Myocyte (in vitro differentiated cells): ENCODE measurements at regions not wholly inside any gene's neighbourhood (a gene's known extent, or its start where the extent isn't known, plus 50 kb on each side); places are given as distances from the start of the nearest gene placed in this dataset.
A peak's percentile ranks its signal among the peaks of the same experiment; 100 is the strongest.
"Not testable (repeated sequence)": the region's sequence is repeated elsewhere in the genome, so short reads cannot be mapped to it uniquely, and the experiment has no call there.

Experiments used
- DNase-seq: peaks from one replicate; pipeline ENCODE4 v3.0.0-alpha.2; 2012; ENCODE audit warnings: low read depth

DNA sequence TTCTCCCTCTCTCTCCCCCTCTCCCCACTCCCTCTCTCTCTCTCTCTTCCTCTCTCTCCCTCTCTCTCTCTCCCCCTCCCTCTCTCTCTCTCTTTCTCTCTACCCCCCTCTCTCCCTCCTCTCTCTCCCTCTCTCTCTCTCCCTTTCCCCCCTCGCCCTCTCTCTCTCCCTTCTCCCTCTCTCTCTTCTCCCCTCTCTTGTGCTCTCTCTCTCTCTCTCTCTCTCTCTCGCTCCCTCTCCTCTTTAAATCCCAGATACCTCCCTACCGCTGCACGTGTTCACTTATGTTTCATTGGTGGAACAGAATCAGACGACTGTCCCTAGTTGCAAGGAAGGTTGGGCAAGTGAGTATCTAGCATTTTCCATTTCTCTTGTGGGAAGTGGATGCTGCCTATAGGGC, 166.5 kb downstream of the EBLN2 start:
- no peak for DNase-seq

DNA sequence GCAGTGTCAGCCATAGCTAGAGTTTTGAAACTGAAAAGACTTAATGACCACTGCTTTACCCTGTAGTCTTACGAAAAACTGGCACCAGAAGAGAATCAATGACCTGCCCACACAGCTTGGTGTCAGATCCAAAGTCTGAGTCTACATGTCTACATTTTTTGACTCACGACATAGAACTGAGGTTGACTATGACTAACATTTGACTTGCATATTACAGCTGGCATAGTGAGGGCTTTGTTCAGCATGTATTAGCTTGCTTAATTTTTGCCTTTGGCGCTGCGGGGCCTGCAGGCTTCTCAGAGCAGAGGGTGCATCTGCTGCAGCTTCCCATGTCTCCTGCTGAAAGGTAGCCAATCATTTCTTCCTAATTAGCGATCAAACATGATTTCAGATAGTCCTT, 167.0 kb downstream of the EBLN2 start:
- no peak for DNase-seq

DNA sequence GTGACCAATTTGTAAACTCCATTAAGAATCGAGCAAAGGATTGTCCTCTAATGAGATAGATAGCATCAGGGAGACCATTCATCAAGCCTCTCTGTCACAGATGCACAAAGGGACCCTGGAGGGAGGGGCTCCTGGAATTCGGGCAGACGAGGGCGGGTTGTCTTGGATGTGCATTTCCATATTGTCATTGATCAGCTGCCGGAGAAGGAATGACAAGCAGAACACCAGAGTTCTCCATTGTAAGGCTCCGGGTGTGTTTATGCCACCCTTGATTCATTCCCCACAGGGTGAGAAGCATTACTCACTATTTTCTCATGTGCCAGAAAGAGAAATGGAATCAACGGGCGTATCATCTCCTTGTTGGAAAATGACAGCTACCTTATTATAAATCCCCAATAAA, 167.5 kb downstream of the EBLN2 start:
- no peak for DNase-seq

DNA sequence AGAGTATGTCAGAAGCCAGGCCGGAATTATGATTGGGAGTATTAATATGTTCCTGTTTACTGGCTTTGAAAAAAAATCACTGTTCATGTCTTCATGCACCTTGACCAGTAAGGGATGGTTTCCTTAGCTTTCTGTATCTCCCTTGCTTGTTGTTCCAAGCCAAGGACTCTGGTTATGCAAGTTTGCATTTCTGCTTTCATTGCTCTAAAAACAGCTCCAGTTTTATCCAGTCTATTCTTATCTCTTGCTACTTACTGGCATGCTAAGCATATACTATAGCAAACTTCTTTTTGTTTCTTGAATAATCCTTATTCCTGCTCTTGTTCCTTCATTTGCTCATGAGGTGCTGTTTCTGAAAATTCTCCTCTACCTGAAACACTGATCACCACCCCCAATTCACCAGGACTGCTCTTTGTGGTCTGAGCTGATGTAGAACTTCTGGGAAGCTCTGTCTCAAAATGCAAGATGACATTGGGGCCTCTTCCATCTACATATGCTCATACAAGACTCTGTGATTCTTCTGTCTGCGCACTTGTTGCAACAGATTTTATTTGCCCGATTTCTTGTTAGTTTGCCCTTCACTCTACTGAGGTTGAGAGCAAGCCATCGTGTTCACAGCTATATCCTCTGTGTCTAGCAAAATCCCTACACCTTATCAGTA, 173.0 kb downstream of the EBLN2 start:
- DNase-seq = no peak

DNA sequence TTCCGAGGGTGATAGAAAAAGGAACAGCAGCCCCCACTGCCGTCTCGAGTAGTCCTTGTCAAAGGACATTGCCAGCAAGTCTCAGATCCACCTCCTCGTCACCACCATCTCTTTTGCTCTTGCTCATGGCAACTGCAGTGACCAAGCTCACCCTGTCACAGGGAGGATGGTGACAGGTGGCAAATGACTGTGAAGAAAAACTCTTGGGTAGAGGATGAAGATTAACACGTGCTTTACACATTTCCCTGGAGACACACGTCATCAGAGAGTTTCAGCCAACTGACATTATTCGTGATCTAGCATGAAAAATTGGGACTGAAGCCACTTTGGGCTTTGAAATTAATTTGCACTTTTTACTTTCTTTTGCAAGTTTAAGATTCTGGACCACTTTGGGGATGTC, 174.3 kb downstream of the EBLN2 start:
- DNase-seq = peak; percentile 39

DNA sequence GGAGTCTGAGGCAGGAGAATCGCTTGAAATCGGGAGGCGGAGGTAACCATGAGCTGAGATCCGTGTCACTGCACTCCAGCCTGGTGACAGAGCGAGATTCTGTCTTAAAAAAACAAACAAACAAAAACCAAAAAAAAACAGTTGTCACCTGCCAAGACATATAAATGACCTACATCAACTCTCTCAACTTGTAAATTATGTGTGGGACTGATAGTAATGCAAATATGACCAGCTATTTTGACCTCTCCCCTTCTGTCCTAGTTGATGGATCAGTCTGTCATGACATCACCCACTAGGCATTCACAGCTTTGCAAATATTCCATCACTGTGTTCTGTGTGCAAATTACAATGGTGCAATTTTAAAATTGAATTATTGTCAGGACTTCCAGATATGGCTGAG, 175.4 kb downstream of the EBLN2 start:
- no peak for DNase-seq

DNA sequence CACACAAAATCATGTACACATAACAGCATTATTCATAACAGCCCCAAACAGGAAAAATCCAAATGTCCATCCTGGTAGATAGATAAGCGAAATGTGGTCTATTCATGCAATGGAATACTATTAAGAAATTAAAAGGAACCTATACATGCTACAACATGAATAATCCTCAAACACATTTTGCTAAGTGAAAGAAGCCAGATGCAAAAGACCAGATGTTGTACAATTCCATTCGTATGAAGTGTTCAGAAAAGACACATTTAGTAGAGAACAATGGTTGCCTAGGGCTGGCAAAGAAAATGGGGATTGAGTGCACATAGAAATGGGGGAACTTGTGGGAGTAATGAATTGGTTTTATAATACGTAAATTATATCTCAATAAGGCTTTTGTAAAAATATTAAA, 182.3 kb downstream of the EBLN2 start:
- DNase-seq = no peak

DNA sequence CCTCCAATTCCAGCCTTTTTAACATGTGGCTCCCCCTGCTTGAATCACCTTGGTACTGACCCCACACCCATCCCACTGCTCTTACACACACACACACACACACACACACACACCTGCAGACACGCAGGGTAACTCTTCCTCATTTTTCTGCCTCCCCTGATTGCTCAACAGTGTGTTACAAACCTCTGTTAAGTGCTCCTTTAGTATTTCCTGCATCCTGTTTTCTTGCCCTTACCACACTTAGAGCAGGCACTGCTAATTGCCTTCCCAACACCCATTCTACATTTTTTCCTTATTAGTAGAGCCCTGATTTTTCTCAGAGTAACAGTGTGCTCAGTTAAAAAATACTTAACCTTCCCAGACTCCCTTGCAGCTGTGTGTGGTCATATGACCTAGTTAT, 184.0 kb downstream of the EBLN2 start:
- no peak for DNase-seq

DNA sequence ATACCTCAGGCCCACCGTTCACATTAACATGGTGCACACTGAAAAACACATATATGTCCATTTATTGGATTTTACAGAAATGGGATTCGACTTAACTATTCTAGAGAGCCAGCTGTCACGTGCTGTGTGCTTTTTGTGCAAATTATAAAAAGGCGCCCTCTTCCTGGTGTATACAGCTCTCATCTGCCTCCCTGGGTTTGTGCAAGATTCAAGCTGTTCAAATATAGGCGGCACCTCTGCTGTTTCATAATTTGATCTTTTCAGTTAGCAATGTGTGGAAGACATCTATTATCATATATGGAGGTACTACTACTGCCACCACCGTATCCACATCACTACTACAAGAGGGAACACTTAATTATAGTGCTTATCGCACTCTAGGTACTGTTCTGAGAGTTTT, 187.6 kb downstream of the EBLN2 start:
- DNase-seq = no peak

DNA sequence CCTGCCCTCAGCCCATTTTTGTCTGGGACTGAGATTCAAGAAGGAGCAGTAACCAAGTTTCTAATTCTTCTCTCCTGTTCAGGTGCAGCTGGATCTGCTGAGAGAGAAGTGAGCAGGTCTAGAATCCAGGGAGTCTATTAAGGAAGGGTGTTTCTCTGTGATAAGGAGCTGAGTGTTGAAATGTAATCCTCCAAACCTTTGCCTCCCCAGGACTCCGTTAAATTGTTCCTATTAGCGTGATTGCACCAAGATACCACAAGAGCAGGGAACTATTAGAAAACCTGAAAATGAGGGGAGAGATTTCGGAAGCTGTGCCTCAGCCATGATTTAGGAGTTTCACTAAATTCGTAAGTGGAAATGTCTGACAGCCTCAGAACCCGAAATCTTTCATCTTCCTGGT, 192.6 kb downstream of the EBLN2 start:
- DNase-seq = no peak

DNA sequence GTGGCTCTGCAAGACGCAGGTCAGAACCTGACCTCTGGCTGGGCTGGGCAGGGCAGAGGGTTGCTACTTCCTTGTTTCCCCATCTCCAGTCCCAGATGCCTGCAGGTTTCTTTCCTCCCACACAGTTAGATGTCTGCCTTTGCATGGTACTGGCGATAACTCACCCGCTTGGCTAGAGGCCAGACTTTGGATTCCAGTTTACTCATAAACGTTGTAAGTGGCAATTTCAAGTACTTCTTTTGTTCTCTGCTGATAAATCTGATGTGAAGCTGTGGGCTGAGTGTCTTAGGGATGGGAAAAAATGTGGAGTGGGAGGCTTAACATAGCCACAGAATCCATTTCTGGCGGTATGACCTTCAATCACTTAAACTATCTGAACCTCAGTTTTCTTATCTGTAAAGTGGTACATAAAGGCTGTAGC, 194.2 kb downstream of the EBLN2 start:
- DNase-seq = peak; percentile 23

DNA sequence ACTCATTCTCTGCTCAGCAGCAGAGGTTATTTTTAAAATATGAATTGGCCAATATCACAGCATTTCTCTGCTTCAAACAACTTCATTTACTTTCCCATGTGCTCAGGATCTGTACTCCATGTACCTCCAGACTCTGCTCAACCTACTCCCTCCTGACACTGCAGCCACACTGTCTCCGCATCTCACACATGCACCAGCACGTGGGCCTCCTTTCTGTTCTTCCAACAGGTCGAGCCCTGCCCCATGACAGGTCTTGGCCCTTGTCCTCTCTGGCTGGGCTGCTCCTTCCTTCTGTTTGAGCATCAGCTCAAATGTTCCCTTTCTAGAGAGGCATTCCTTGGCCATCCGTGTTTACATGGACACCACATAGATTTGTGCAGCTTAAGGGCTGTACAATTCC, 195.7 kb downstream of the EBLN2 start:
- DNase-seq = no peak

DNA sequence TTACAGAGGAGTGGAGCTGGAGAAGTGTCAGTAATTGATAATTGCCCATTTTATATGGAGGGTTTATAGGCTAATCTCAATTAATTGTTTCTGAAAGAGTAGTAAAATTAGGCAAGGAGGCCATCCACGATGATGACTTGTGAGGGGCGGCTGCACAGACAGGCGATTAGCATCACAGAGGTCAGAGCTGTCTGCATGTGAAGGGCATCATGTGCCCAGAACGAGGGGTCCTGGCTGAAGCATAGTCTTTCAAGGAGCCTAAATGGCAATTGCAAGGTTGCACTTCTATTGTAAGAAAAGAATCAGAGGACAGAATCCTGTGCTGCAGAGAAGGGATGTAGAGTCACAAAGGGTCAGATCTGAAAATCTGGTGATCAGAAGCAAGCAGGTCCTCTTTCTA, 196.6 kb downstream of the EBLN2 start:
- no peak for DNase-seq

DNA sequence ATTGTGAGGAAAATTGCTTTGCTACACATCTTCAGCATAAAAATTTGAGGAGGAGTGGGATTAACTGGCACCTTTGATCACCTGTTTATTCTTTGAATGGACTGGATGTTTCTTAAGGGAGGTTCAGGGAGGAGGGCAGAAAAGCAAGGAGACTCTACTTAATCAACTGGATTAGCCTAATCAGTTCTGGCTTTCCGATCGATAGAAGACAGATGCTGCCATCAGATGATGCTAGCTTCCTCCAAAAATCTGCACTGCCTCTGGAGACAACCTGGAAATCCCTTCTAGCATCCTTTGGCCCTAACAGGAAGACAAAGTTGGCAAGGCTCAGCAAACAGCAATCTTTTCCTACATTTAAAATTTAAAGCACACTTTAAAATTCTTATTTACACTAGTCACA, 197.8 kb downstream of the EBLN2 start:
- DNase-seq = no peak

DNA sequence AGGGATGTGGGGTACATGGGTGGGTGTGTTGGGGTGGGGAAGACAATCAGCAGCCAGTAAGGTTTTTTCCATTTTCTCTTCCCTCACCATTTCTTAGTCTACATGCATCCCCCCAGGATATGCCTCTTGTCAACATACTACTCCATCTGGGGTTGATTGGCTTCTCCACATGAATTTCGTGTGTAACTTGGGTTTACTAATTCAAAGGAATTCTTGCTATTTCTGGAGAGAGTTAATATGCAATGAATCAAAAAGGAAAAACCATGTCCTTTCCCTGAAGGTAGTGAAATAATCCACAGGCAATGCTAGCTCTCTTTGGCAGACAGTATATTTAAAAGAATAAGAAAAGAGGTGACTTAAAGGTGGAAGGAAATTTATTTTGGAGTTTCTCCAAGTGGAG, 198.4 kb downstream of the EBLN2 start:
- DNase-seq = no peak

DNA sequence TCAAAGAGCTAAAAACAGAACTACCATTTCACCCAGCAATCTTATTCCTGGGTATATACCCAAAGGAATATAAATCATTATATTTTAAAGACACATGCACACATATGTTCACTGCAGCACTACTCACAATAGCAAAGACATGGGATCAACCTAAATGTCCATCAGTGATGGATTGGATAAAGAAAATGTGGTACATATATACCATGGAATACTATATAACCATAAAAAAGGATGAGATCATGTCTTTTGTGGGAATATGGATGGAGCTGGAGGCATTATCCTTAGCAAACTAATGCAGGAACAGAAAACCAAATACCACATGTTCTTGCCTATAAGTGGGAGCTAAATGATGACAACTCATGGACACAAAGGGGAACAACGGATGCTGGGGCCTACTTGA, 205.1 kb downstream of the EBLN2 start:
- DNase-seq = not testable (repeated sequence)

DNA sequence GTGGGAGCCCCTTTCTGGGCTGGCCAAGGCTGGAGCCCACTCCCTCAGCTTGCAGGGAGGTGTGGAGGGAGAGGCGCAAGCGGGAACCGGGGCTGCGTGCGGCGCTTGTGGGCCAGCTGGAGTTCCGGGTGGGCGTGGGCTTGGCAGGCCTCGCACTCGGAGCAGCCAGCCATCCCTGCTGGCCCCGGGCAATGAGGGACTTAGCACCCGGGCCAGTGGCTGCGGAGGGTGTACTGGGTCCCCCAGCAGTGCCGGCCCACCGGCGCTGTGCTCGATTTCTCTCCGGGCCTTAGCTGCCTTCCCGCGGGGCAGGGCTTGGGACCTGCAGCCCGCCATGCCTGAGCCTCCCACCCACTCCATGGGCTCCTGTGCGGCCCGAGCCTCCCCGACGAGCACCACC, 207.7 kb downstream of the EBLN2 start:
- DNase-seq = not testable (repeated sequence)

DNA sequence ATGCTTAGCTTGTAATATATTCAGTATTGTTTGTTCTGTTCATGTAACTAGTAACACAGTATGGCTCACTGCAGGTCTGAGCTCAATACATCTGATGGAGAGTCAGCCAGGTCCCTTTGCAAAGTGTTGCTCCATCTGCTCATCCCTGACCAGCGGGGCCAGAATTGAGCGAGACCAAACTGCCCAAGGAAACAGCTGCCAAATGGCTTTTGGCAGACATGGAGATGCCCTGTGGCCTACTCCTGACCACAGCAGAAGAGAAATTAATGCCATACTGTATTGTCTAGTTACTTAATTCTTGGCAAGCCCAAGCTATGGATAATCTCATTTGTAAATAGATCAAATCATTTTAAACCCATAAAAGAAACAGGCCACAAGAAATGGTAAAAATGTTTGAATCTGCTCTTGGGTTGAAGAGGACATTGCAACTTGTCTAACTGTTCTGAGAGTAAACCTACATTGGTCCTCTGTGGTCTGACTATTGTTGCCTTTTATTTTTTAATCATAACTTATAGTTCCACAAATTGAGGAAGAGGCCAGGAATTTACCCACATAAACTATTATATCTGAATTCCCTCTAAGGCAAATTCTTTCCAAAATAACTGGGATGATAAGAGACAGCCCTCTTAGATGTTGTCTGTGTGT, 209.5 kb downstream of the EBLN2 start:
- DNase-seq = peak; percentile 90

DNA sequence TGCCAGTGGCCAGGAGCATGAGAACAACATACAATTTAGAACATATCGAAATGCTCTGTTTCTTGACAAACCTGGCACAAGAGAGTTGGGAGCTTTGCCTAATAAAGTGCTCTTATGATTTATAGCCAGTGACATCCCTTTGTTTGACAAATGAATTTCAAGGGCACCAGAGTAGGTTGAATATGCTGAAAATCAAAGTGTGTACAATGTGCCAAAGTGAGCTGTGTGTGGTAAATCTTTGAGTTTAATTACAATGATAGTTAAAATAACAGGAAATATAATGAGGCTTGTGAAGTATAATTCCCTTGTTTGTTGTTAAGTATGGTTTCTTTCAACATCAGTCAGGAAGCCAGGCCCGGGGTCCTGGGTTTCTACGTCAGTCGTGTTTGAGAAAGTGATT, 211.9 kb downstream of the EBLN2 start:
- no peak for DNase-seq

DNA sequence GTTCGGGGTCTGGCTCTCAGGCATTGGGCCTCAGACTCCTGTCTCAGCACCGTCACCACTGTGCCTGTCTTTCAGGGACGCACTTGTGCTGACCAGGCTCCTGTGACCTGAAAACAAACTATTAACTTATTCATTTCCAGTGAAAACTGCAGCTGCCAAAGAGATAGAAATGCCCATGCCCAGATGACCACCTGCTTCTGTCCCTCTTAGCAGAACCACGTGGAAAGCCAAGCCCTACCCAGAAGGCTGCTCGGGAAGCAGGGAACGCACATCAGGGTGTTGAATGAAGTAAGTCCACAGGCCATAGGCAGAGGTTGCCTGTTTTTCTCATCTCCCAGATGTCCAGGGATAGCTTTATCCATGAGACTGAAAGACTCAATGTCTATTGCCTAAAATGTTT, 219.3 kb downstream of the EBLN2 start:
- peak; percentile 74 for DNase-seq

DNA sequence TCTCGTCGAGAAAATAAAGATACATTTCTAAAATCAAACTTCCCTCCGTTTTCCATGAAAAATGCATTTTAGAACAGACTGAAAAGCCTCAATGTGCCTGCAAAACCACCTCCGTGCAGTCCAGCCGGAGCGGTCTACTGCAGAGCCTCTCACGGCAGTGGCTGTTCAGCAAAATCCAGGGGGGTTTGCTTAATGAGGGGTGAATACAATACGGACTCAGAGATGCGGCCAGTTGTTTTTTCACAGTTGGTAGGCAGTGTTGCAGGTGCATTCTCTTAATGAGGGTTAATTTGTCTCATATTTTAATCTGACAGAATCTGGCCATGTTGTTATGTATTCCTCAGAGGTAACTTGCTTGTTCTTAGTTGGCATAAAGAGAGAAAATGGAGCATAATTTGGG, 223.0 kb downstream of the EBLN2 start:
- no peak for DNase-seq

DNA sequence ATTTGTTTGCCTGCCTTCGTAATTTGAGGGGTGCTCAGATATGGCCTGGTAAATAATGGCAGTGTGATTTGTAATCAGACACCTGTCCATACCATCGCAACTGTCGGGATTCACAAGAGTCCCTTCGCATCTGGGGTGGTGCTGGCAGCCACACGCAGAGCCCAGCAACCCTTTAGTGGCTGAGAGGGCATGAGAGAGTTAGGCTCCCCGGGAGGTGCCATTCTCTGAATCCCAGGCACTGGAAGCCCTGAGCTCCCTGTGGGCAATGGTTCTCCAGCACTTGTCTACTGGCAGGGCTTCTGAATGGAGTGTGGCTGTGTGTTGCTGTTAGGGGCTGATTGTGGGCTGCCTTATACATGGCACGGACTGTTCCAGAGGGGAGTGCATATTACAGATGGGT, 230.1 kb downstream of the EBLN2 start:
- no peak for DNase-seq

DNA sequence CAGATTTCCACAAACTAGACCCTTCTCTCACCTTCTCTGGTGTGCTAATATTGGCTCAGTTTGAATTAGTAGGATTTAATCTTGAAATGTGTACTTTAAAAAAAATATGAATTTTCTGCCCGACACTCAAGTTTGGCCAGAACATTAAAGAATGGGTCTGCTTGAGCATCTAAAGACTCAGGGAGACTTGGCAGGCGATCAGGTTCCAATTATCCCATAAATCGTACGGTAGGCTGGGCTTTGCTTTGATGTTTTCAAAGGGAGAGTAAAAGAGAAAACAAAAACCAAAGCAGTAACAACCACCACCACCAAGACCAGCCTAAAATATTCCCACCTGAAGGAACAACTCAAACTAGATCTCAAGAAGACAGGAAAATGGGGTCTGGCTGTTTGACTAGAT, 230.8 kb downstream of the EBLN2 start:
- DNase-seq = no peak

DNA sequence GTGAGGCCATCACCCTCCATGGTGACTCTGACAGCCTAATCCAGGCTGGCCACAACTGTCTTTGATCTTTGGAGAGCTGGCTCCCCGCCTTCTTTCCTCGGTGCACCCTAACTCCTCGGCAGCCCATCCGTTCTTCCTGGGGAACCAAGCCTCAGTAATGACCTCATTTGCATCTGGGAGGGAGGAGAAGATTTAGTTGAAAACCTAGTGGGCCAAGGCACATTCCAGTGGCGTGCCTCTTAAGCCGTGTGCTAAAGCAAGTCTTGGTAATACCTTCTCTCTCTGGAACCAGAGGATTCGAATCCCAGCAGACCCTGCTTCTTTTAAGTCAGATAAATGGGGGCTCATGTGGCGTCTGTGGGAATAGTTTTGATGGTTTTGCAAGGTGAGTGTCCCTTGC, 233.1 kb downstream of the EBLN2 start:
- DNase-seq = no peak
